ENCODE measurements at regions not wholly inside any gene's neighbourhood (a gene's known extent, or its start where the extent isn't known, plus 50 kb on each side); places are given as distances from the start of the nearest gene placed in this dataset.
A peak's percentile ranks its signal among the peaks of the same experiment; 100 is the strongest.

DNA sequence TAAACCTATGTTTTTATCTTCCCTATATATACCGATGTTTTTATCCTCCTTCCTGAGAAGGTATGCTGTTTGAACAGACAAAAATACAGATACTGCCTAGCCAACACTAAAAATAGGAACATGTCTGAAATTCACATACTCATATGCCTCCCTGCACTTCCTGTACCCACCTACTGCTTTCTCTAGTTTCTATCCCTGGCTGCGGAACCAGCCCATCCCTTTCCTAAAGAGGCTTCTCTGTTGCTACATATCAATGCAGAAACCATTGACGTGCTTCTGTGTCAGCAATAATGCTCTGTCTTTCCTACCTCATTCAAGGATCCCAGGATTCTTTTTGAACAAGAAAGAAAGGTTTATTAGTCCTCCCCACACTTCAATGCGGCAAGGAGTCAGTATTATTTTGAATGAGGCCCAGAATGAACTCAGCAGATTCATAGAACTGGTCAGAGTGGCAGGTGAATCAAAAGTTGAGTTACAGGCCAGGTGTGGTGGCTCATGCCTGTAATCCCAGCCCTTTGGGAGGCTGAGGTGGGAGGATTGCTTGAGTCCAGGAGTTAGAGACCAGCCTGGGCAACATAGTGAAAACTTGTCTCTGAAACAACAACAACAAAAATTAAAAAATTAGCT is 67.8 kb upstream of the NAP1L1 start:
- ChIA-PET CTCF (no interaction called here), POLR2A (no interaction called here)
- Histone ChIP-seq H3K4me3 (ENCODE audit: low read length) (no peak overlapping the region), H3K27me3 (ENCODE audit: control insufficient read depth in 1 of 2, insufficient read depth in 2 of 2, low read length in 2 of 2) (no peaks in the 10 kb centered on the region), H3K36me3 (ENCODE audit: insufficient read depth, low read length) (no peaks in the 10 kb centered on the region), H3K9me3 (ENCODE audit: control insufficient read depth in 1 of 2, insufficient read depth in 1 of 2, low read length in 2 of 2) (no peaks in the 10 kb centered on the region), H3K27ac (ENCODE audit: low read depth in 1 of 2, low read length in 2 of 2) (no peak overlapping the region), H3K4me1 (ENCODE audit: insufficient read depth, low read length) (no peaks in the 10 kb centered on the region)
- Mint-ChIP-seq H3K4me1 (ENCODE audit: low read depth) (peaks cover 6% of the 10 kb centered on the region), H3K27ac (no peak overlapping the region), H3K27me3 (no peaks in the 10 kb centered on the region), H3K9me3 (no peaks in the 10 kb centered on the region), H3K4me3 (no peak overlapping the region), H3K36me3 (ENCODE audit: low read depth) (no peaks in the 10 kb centered on the region)
- no peak for ATAC-seq (ENCODE audit: poor library complexity)
- peak in 2 of 14 experiments; percentile 7 to 19 for DNase-seq
- intact Hi-C loops (cut with DNase I, micrococcal nuclease), result no loop called here
- TF ChIP-seq, protein P1, sequence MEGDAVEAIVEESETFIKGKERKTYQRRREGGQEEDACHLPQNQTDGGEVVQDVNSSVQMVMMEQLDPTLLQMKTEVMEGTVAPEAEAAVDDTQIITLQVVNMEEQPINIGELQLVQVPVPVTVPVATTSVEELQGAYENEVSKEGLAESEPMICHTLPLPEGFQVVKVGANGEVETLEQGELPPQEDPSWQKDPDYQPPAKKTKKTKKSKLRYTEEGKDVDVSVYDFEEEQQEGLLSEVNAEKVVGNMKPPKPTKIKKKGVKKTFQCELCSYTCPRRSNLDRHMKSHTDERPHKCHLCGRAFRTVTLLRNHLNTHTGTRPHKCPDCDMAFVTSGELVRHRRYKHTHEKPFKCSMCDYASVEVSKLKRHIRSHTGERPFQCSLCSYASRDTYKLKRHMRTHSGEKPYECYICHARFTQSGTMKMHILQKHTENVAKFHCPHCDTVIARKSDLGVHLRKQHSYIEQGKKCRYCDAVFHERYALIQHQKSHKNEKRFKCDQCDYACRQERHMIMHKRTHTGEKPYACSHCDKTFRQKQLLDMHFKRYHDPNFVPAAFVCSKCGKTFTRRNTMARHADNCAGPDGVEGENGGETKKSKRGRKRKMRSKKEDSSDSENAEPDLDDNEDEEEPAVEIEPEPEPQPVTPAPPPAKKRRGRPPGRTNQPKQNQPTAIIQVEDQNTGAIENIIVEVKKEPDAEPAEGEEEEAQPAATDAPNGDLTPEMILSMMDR (IDR thresholded peaks at IDR 0.05), result no peak

DNA sequence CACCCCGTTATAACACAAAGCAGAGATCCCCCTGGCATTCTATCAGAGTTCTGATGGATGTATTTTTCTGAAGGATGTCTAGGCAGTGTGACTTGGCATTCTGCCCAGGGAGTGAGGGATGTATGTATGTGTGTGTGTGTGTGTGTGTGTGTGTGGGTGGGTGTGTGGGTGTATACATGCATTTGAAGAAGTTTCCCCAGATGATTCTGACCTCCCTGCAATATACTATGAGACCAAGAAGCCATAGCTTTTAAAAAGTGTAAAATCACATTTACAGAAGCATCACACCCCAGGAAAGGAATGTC is 59.7 kb upstream of the NAP1L1 start:
- Mint-ChIP-seq H3K27me3 (no peaks in the 10 kb centered on the region), H3K4me1 (ENCODE audit: low read depth) (peaks cover 28% of the 10 kb centered on the region), H3K27ac (peak overlapping the region; percentile 1), H3K4me3 (no peak overlapping the region), H3K9me3 (no peaks in the 10 kb centered on the region), H3K36me3 (ENCODE audit: low read depth) (no peaks in the 10 kb centered on the region)
- peak in 10 of 14 experiments; percentile 4 to 61 (median 26) for DNase-seq
- ChIA-PET POLR2A (interaction anchor here (0.9 kb wide), 1 partner anchor 61 kb away, joined by 6 read pairs; no protein-coding TSS in a partner anchor), CTCF (interaction anchor here (1.3 kb wide), 1 partner anchor 14 kb away, joined by 4 read pairs; no protein-coding TSS in a partner anchor)
- peaks cover 12% of the 10 kb centered on the region for H3K4me1 ChIP-seq (ENCODE audit: insufficient read depth, low read length)
- peak; percentile 41 for ATAC-seq (ENCODE audit: poor library complexity)
- H3K4me3 ChIP-seq (ENCODE audit: low read length), result no peak overlapping the region
- no peaks in the 10 kb centered on the region for H3K9me3 ChIP-seq (ENCODE audit: control insufficient read depth in 1 of 2, insufficient read depth in 1 of 2, low read length in 2 of 2)
- H3K36me3 ChIP-seq (ENCODE audit: insufficient read depth, low read length), result no peaks in the 10 kb centered on the region
- intact Hi-C loops (cut with DNase I, micrococcal nuclease), result no loop called here
- no peak overlapping the region for H3K27ac ChIP-seq (ENCODE audit: low read depth in 1 of 2, low read length in 2 of 2)
- no peaks in the 10 kb centered on the region for H3K27me3 ChIP-seq (ENCODE audit: control insufficient read depth in 1 of 2, insufficient read depth in 2 of 2, low read length in 2 of 2)
- TF ChIP-seq, protein P1 (IDR thresholded peaks at IDR 0.05), result no peak

DNA sequence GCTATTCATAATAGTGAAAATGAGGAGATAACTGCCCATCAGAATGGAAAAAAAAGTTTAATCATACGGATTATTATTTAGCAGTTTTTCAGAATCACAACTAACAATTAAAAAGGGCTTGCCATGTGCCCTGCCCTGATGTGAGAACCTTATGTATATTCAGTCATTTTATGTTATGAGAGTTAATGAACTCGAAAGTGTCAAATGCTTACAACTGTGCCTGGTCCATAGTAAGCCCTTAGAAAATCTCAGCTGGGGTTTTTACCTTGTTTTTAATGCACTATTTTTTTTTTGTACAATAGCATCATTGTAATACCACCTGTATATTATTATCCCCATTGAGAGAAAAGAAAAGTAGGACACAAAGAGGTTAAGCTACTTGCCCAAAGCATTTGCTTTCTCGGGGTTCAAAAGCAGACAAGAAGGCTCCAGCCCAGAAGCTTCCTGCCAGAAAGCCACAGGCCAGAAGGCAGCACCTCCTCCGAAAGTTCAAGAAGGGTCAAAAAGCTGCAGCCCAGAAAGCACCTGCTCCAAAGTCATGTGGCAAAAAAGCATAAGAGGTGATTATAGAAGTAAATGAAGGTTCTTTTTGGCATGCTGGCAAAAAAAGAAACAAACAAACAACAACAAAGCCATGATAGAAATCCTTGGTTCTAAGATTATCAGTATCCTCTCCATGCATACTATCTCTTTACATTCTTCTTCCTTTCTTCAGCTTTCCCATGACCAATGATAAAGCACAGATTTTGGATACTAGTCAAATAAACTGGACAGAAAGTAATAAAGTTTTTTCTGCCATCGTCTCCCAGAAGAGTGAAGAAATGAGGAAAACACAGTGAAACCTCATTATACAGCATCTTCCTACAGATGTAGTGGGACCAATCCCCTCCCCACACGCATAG is 59.1 kb upstream of the NAP1L1 start:
- Mint-ChIP-seq H3K4me3 (no peak overlapping the region), H3K9me3 (no peaks in the 10 kb centered on the region), H3K27ac (peak overlapping the region; percentile 1), H3K4me1 (ENCODE audit: low read depth) (peaks cover 28% of the 10 kb centered on the region), H3K36me3 (ENCODE audit: low read depth) (no peaks in the 10 kb centered on the region), H3K27me3 (no peaks in the 10 kb centered on the region)
- Histone ChIP-seq H3K4me1 (ENCODE audit: insufficient read depth, low read length) (peaks cover 12% of the 10 kb centered on the region), H3K4me3 (ENCODE audit: low read length) (no peak overlapping the region), H3K9me3 (ENCODE audit: control insufficient read depth in 1 of 2, insufficient read depth in 1 of 2, low read length in 2 of 2) (no peaks in the 10 kb centered on the region), H3K27ac (ENCODE audit: low read depth in 1 of 2, low read length in 2 of 2) (no peak overlapping the region), H3K36me3 (ENCODE audit: insufficient read depth, low read length) (no peaks in the 10 kb centered on the region), H3K27me3 (ENCODE audit: control insufficient read depth in 1 of 2, insufficient read depth in 2 of 2, low read length in 2 of 2) (no peaks in the 10 kb centered on the region)
- POLR2A ChIA-PET, result no interaction called here
- CTCF ChIA-PET, result interaction anchor here (1.3 to 1.4 kb wide), 2 partner anchors 15 kb away, joined by 3 to 4 read pairs; no protein-coding TSS in a partner anchor
- DNase-seq, result peak in 6 of 14 experiments; percentile 5 to 53 (median 28)
- TF ChIP-seq, protein P1 (IDR thresholded peaks at IDR 0.05), result no peak
- intact Hi-C loops (cut with DNase I, micrococcal nuclease), result no loop called here
- peak; percentile 63 for ATAC-seq (ENCODE audit: poor library complexity)
